ENCODE measurements at regions not wholly inside any gene's neighbourhood (a gene's known extent, or its start where the extent isn't known, plus 50 kb on each side); places are given as distances from the start of the nearest gene placed in this dataset.

GRCh38 chr1:55836086-55836485, 620.9 kb upstream of the USP24 start:
- no peak overlapping the region for H3K27ac ChIP-seq
- FAIRE-seq (no peak), DNase-seq (ENCODE audit: low read depth in 1 of 2, low spot score in 1 of 2) (no peak), ATAC-seq (no peak)
- H3K4me2 ChIP-seq, result no peak overlapping the region
- no peak for TF ChIP-seq PHF8 (IDR thresholded peaks at IDR 0.05; ENCODE audit: borderline replicate concordance, low read depth)
- TF ChIP-seq RFX5 (IDR thresholded peaks at IDR 0.05), result no peak
- no peak for TF ChIP-seq ZSCAN20 (CRISPR knock-in tag; IDR thresholded peaks at IDR 0.05)
- no peak for TF ChIP-seq POLR2AphosphoS2 (conservative IDR thresholded peaks at IDR 0.05; ENCODE audit: low read length)
- TF ChIP-seq MAFK (IDR thresholded peaks at IDR 0.05; ENCODE audit: partially characterized antibody), result no peak
- no peak for TF ChIP-seq JUN (IDR thresholded peaks at IDR 0.05)
- TF ChIP-seq BHLHE40 (IDR thresholded peaks at IDR 0.05; ENCODE audit: low read depth, low read length), result no peak
- no peak for TF ChIP-seq CHD2 (IDR thresholded peaks at IDR 0.05; ENCODE audit: low read length, partially characterized antibody)
- TF ChIP-seq RARB (CRISPR knock-in tag; IDR thresholded peaks at IDR 0.05), result no peak
- no peak for TF ChIP-seq SREBF2 (IDR thresholded peaks at IDR 0.05)
- no peak for TF ChIP-seq EHMT2 (IDR thresholded peaks at IDR 0.05; ENCODE audit: low read depth)
- TF ChIP-seq CHD4 (IDR thresholded peaks at IDR 0.05; ENCODE audit: borderline replicate concordance), result no peak
- no peak for TF ChIP-seq KDM1A (IDR thresholded peaks at IDR 0.05; ENCODE audit: low read depth)
- no peaks in the 10 kb centered on the region for H3K4me1 ChIP-seq
- ChIA-PET POLR2A (no interaction called here), CTCF (interaction anchor here (0.6 to 1.4 kb wide), 2 partner anchors 404 to 890 kb away, joined by 3 read pairs; no protein-coding TSS in a partner anchor)
- no peaks in the 10 kb centered on the region for H3K9me3 ChIP-seq
- WGBS (ENCODE audit: missing lambda C conversion rate), result 80% methylated on average over 3 of the region's 3 CpGs
- no peak overlapping the region for H3K4me3 ChIP-seq

DNA sequence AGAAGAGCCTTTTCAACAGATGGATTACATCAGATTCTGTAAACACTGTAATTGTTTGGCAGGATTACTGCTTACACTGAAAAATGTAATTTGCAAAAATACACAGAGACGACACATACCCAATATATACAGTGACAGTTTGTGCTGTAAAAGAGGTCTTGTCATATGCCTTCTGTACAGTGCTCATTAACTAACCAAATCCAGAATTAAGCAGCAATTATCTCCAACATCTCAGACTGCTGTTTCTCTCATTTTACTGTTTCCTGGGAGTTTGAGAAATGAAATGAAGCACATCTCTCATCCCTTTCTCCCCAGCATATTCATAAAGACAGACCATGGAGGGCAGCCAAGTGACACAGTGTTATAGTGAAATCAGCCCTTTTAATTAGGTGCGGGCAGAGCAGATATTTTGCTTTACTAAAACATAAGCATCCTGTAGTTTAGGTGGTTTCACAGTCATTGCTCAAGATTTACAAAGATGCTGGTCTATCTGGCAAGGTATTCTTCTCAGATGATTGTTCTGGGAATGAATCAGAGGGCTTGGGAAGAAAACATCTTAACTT, 618.4 kb upstream of the USP24 start:
- Histone ChIP-seq H3K4me1 (no peaks in the 10 kb centered on the region), H3K27ac (0 out of 6 replicates have a peak overlapping the region, but pooled peaks of 1 of the 2 experiments have one; percentile 32), H3K9me3 (no peaks in the 10 kb centered on the region), H3K4me3 (no peak overlapping the region), H3K4me2 (no peak overlapping the region)
- FAIRE-seq, result no peak
- POLR2A ChIA-PET, result no interaction called here
- ATAC-seq, result no peak
- TF ChIP-seq CHD2 (IDR thresholded peaks at IDR 0.05; ENCODE audit: low read length, partially characterized antibody), result no peak
- no peak for TF ChIP-seq MAX (IDR thresholded peaks at IDR 0.05)
- TF ChIP-seq RCOR1 (IDR thresholded peaks at IDR 0.05; ENCODE audit: low read depth, low read length), result no peak
- no peak for TF ChIP-seq MYC (IDR thresholded peaks at IDR 0.05; ENCODE audit: borderline replicate concordance, low read length)
- no peak for TF ChIP-seq KDM5A (IDR thresholded peaks at IDR 0.05)
- no peak for TF ChIP-seq HDAC2 (IDR thresholded peaks at IDR 0.05)
- TF ChIP-seq RFX5 (IDR thresholded peaks at IDR 0.05), result no peak
- TF ChIP-seq SREBF2 (IDR thresholded peaks at IDR 0.05), result no peak
- TF ChIP-seq ZC3H11A (IDR thresholded peaks at IDR 0.05), result no peak
- no peak for TF ChIP-seq MAZ (IDR thresholded peaks at IDR 0.05; ENCODE audit: borderline replicate concordance, low read depth, low read length)
- no peak for TF ChIP-seq MAFK (IDR thresholded peaks at IDR 0.05; ENCODE audit: partially characterized antibody)
- TF ChIP-seq GATA3 (IDR thresholded peaks at IDR 0.05; ENCODE audit: borderline replicate concordance), result no peak
- no peak for TF ChIP-seq BHLHE40 (IDR thresholded peaks at IDR 0.05; ENCODE audit: low read depth, low read length)
- TF ChIP-seq RARB (CRISPR knock-in tag; IDR thresholded peaks at IDR 0.05), result no peak
- no peak for DNase-seq (ENCODE audit: low read depth in 1 of 2, low spot score in 1 of 2)
- CTCF ChIA-PET, result no interaction called here
- 81% methylated on average over 2 of the region's 2 CpGs for WGBS (ENCODE audit: missing lambda C conversion rate)

- no peak overlapping the region for H3K4me3 ChIP-seq
- CTCF ChIA-PET, result no interaction called here
- H3K4me2 ChIP-seq, result no peak overlapping the region
- 62% methylated on average over 3 of the region's 3 CpGs for WGBS (ENCODE audit: missing lambda C conversion rate)
- ATAC-seq, result no peak
- no peak for FAIRE-seq
- H3K27ac ChIP-seq, result no peak overlapping the region
- peaks cover 3% of the 10 kb centered on the region; the same call in 1 of the 3 replicates for H3K4me1 ChIP-seq
- POLR2A ChIA-PET, result no interaction called here
- no peaks in the 10 kb centered on the region for H3K9me3 ChIP-seq
- TF ChIP-seq CHD2 (IDR thresholded peaks at IDR 0.05; ENCODE audit: low read length, partially characterized antibody) (no peak), ZSCAN20 (CRISPR knock-in tag; IDR thresholded peaks at IDR 0.05) (no peak), PHF8 (IDR thresholded peaks at IDR 0.05; ENCODE audit: borderline replicate concordance, low read depth) (no peak), ZNF302 (CRISPR knock-in tag; IDR thresholded peaks at IDR 0.05) (no peak)
- DNase-seq (ENCODE audit: low read depth in 1 of 2, low spot score in 1 of 2), result no peak
Observed at GRCh38 chr1:55831759-55832158, 616.6 kb upstream of the USP24 start.

- CTCF ChIA-PET, result no interaction called here
Observed at GRCh38 chr1:55828044-55828443, 612.9 kb upstream of the USP24 start.

More at GRCh38 chr1:55828044-55828443, 612.9 kb upstream of the USP24 start:
- Histone ChIP-seq H3K4me1 (peaks cover 14% of the 10 kb centered on the region), H3K4me3 (no peak overlapping the region), H3K9me3 (no peaks in the 10 kb centered on the region), H3K4me2 (0 out of 3 replicates have a peak overlapping the region, but pooled peaks have one; percentile 8), H3K27ac (peak overlapping the region in 1 of 2 experiments; percentile 57; a peak in 1 of 6 replicates)
- no peak for FAIRE-seq
- ATAC-seq, result no peak
- POLR2A ChIA-PET, result no interaction called here
- no peak for TF ChIP-seq ZC3H11A (IDR thresholded peaks at IDR 0.05)
- TF ChIP-seq, protein P1, sequence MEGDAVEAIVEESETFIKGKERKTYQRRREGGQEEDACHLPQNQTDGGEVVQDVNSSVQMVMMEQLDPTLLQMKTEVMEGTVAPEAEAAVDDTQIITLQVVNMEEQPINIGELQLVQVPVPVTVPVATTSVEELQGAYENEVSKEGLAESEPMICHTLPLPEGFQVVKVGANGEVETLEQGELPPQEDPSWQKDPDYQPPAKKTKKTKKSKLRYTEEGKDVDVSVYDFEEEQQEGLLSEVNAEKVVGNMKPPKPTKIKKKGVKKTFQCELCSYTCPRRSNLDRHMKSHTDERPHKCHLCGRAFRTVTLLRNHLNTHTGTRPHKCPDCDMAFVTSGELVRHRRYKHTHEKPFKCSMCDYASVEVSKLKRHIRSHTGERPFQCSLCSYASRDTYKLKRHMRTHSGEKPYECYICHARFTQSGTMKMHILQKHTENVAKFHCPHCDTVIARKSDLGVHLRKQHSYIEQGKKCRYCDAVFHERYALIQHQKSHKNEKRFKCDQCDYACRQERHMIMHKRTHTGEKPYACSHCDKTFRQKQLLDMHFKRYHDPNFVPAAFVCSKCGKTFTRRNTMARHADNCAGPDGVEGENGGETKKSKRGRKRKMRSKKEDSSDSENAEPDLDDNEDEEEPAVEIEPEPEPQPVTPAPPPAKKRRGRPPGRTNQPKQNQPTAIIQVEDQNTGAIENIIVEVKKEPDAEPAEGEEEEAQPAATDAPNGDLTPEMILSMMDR (IDR thresholded peaks at IDR 0.05), result no peak
- TF ChIP-seq FOSB (CRISPR knock-in tag; IDR thresholded peaks at IDR 0.05), result no peak
- no peak for TF ChIP-seq RARB (CRISPR knock-in tag; IDR thresholded peaks at IDR 0.05)
- no peak for TF ChIP-seq CHD2 (IDR thresholded peaks at IDR 0.05; ENCODE audit: low read length, partially characterized antibody)
- TF ChIP-seq HOXB5 (CRISPR knock-in tag; IDR thresholded peaks at IDR 0.05), result no peak
- TF ChIP-seq ZSCAN20 (CRISPR knock-in tag; IDR thresholded peaks at IDR 0.05), result no peak
- no peak for TF ChIP-seq JUNB (IDR thresholded peaks at IDR 0.05)
- WGBS (ENCODE audit: missing lambda C conversion rate), result 64% methylated on average over 5 of the region's 5 CpGs
- DNase-seq (ENCODE audit: low read depth in 1 of 2, low spot score in 1 of 2), result peak in 1 of 2 experiments; percentile 14
